GM12864 (cell line): ENCODE measurements at regions not wholly inside any gene's neighbourhood (a gene's known extent, or its start where the extent isn't known, plus 50 kb on each side); places are given as distances from the start of the nearest gene placed in this dataset.
"Not testable (repeated sequence)": the region's sequence is repeated elsewhere in the genome, so short reads cannot be mapped to it uniquely, and the experiment has no call there.

Experiments used
- DNase-seq: peaks from one replicate; pipeline ENCODE4 v3.0.0-alpha.2; 2011; ENCODE audit warnings: low read depth
- H3K4me3 ChIP-seq: 2 replicates; pipeline ENCODE4 v1.5.1; 2011; ENCODE audit warnings: mild to moderate bottlenecking, low read depth, low read length, control low read depth
- TF ChIP-seq, protein P1 (sequence below): IDR thresholded peaks from 2 replicates; pipeline ENCODE4 v1.5.1; 2011; ENCODE audit warnings: low read depth, mild to moderate bottlenecking, moderate library complexity, low read length, control low read depth, inconsistent platforms; ENCODE audit errors: missing control alignments

DNA sequence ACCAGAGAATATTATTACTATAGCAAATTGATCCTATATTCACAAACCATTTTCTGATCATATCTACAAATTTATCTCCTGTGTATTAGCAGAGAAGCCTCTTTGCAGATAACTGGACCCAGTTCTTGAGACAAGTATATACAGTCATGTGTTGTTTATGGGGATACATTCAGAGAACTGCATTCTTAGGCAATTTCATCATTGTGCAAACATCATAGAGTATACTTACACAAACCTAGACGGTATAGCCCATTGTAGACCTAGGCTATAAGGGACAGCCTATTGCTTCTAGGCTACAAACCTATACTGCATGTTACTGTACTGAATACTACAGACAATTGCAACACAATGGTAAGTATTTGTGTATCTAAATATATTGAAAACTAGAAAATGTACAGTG lies 152.5 kb upstream of the SPANXN4 start:
- no peak overlapping the region for H3K4me3 ChIP-seq
- DNase-seq = no peak
- TF ChIP-seq, protein P1, sequence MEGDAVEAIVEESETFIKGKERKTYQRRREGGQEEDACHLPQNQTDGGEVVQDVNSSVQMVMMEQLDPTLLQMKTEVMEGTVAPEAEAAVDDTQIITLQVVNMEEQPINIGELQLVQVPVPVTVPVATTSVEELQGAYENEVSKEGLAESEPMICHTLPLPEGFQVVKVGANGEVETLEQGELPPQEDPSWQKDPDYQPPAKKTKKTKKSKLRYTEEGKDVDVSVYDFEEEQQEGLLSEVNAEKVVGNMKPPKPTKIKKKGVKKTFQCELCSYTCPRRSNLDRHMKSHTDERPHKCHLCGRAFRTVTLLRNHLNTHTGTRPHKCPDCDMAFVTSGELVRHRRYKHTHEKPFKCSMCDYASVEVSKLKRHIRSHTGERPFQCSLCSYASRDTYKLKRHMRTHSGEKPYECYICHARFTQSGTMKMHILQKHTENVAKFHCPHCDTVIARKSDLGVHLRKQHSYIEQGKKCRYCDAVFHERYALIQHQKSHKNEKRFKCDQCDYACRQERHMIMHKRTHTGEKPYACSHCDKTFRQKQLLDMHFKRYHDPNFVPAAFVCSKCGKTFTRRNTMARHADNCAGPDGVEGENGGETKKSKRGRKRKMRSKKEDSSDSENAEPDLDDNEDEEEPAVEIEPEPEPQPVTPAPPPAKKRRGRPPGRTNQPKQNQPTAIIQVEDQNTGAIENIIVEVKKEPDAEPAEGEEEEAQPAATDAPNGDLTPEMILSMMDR = no peak

DNA sequence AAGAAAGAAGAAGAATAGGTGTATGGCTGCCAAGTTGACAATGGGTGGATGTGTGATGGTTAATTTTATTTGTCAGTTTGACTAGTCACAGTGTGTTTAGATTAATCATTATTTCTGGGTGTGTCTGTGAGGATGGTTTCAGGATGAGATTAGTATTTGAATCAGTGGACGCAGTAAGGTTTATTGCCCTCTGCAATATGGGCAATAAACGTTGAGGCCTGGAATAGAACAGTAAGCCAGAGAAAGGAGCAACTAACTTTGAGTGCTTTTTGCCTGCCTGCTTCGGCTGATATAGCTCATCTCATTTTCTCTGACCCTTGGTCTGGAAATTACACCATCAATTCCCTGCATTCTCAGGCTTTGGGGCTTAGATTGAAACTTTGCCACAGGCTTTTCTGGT lies 140.8 kb upstream of the SPANXN4 start:
- no peak overlapping the region for H3K4me3 ChIP-seq
- DNase-seq = no peak
- TF ChIP-seq, protein P1 = no peak

DNA sequence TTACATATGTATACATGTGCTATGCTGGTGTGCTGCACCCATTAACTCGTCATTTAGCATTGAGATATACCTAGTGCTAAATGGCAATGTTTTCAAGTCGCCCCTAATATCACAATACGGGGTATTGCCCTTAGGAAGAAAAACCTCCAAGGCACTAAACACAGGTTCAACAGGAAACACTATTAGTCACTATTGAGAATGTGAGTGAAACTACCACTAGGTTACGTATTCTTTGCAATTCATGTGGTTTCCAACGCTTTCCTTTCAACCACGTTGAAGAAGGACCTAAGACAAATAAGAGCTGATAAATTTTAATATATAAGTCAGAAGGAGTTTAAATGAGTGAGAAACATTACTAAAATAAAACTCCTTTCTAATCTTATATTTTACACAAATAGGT lies 134.7 kb upstream of the SPANXN4 start:
- no peak overlapping the region for H3K4me3 ChIP-seq
- DNase-seq = no peak
- TF ChIP-seq, protein P1 = no peak

DNA sequence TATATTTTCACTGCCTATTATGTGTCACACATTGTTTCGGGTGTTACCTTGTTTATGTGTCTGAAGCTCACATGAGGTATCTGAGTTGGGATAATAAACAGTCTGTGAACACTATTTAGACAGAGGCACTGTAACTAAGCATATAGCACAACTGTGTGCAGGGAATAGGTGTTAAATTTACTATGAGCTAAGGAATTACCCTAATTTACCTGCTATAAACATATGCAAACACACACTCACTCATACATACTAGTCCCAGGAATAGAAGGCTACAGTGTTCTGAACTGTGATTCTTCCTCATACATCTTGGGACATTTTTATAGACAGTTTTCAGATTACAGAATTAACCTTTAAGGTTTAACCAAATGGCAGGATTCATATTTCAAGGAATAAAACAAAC lies 127.6 kb upstream of the SPANXN4 start:
- no peak for DNase-seq
- TF ChIP-seq, protein P1 = no peak
- no peak overlapping the region for H3K4me3 ChIP-seq

DNA sequence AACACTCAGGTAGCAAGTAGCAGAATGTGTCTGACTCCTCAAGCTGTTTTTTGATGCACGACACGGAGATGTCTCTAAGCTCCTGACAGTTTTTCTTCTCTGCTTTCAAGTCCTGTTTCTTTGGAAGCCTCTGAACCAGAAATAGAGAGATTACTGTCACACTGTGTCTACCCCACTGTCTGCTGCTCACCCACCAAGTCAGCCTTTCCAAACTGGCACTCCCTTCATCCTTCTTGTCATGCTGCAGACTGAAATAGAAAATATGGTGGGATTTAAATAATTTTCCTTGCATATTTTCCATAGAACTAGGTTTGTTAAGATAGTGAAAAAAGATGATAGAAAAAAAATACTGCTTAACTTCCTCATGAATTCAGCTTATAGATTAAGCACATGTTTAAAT lies 102.5 kb upstream of the SPANXN4 start:
- DNase-seq = no peak
- TF ChIP-seq, protein P1 = no peak

DNA sequence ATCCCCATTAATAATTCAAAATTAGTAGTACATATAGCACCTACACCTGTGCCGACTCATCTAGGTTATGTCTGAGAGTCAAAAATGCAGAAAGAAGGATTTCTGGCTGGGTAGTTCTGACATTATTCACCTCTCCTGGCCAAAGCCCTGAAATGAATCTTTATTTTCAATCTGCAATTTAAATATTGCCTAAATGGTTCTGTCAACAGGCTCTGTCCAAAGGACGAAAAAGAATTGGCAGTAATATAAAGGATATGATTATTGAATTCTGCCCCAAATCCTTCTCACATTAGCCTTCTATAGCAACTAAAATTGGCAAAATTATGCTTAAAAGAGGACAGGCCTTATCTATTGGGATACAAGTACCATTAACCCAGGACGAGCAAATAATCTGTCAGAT lies 86.9 kb upstream of the SPANXN4 start:
- TF ChIP-seq, protein P1 = no peak
- DNase-seq = no peak
- no peak overlapping the region for H3K4me3 ChIP-seq

More for the DNA sequence above, 102.5 kb upstream of the SPANXN4 start:
- no peak overlapping the region for H3K4me3 ChIP-seq

DNA sequence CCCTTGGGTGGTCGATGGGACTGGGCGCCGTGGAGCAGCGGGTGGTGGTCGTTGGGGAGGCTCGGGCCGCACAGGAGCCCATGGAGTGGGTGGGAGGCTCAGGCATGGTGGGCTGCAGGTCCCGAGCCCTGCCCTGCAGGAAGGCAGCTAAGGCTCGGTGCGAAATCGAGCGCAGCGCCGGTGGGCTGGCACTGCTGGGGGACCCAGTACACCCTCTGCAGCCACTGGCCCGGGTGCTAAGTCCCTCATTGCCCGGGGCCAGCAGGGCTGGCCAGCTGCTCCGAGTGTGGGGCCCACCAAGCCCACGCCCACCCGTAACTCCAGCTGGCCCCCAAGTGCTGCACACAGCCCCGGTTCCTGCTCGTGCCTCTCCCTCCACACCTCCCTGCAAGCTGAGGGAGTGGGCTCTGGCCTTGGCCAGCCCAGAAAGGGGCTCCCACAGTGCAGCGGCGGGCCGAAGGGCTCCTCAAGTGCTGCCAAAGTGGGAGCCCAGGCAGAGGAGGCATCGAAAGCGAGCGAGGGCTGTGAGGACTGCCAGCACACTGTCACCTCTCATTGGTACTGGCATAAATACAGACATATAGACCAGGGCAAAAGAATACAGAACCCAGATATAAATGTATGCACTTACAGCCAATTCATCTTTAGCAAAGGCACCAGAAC lies 53.5 kb upstream of the SPANXN4 start:
- not testable (repeated sequence) for DNase-seq, H3K4me3 ChIP-seq
